Fibroblast of skin of back (primary cell): ENCODE measurements at regions not wholly inside any gene's neighbourhood (a gene's known extent, or its start where the extent isn't known, plus 50 kb on each side); places are given as distances from the start of the nearest gene placed in this dataset.

Source experiments
- DNase-seq: peaks from one replicate; pipeline ENCODE4 v3.0.0-alpha.2; 2013

DNA sequence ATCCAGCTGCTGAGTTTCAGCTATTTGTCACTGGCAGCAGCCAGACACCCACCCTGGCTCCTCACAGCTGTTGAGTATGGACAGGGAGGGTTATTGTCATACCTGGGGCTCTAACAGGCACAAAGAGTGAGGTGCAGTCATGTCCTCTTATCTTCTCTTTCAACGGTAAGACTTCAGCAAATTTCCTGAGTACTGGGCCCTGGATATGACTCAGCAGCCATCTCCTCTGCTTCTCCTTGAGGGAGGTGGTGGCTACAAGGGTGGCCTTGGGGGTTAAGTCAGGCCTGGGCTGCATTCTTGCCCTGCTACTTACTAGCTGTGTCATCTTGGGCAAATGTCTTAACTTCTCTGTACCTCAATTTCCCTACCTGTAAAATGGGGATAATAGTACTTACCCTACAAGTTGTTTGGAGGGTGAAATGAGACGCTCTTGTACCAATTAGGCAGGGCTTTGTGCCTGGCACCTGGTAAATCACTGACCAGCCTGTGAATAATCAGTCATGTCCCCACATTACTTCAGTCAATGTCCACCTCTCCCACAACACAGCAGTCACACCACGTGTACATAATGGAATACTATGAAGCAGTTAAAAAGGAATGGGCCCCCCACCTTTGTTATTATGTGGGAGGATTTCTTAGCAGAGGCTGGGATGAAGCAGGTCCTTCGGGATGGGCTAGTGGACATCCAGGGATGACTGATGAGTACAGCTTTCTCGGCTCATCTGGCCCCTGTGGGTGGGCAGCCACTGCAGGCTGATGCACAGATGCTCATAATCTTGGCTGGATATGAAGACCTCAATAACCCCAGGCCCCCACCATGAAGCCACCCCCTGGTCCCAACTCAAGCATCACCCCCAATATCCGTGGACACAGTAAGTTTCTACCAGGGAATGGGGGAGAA, 528.8 kb downstream of the SHQ1 start:
- peak; percentile 80 for DNase-seq

DNA sequence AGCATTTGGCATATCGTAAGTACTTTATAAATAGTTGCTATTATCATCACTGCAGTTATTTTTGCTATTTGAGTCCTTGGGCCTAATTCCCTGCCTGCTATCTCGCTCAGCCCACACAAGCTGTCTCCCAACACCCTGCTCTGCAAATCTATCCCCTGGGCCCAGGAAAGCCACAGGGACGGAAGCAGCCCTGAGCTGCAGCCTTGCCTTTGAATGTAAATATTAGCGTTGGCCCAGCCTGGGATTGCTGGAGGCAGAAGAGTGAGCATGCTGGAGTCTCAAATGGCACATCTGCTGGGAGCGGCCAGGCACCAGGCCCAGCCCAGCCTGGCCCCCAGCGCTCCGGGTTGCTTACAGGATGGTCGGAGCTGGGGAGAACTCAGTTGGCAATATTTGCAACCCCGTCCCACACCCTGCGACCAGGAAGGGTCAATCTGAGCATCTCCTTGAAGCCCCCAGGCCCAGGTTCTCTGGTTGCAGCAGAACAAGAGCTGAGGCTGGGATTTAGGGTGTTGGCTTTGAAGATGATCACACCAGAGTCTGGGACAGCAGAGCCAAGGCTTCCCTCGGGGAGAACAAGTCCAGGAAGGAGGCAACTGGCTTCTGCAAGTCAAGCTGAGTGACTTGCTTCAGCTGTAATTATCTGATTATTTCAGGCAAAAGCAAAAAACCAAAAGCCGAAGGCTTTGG, 529.6 kb downstream of the SHQ1 start:
- peak; percentile 79 for DNase-seq

DNA sequence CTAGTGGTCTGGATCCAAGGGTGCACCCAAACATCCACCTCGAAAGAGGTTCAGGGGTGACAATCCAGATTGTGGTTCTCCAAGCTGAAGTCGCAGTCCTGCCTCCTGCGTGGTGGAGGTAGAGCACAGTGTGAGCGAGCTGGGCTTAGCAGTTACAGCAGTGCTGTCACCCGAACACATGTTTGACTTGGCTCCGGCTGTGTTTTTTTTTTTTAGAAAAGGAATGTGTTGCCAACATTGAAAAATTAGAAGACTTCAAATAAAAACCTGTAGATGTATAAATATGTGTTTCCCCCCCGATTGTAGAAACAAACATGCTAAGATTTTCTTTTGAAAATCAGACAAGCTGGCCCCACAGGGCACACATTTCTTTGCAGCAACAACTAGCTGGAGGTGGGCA, 530.8 kb downstream of the SHQ1 start:
- DNase-seq = peak; percentile 69

DNA sequence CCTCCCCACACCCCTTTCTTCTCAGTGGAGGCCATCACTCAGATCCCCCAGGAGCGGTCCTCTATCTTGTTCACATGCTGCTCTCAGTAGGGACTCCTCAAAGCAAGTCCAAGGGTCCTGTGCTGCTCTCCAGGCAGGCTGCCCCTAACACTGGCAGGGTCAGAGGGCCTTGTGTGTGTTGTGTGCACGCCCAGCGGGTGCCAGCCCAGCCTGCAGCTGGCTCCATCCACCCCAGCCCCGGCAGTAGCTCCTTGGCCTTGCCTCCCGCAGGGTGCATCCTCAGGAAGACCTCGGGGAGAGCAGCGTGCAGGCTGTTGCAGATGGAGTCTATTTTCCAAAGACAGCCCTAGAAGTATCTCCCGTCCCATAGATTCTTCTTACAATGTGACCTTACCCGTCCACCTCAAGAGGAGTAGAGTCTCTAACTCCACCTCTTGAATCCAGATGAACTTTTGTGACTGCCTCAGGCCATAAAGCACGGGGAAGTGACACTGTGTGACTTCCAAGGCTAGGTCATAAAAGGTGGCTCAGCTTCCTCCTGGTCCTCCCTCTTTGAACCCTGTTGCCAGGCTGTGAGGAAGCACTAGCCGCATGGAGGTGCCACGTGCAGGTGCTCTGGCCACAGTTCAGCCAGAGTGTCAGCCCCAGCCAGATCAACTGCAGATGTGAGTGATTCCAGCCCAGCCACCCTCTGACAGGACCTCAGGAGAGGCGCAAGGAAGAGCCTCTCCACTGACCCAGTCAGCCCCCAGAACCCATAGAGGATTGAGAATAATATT, 531.6 kb downstream of the SHQ1 start:
- DNase-seq = no peak

DNA sequence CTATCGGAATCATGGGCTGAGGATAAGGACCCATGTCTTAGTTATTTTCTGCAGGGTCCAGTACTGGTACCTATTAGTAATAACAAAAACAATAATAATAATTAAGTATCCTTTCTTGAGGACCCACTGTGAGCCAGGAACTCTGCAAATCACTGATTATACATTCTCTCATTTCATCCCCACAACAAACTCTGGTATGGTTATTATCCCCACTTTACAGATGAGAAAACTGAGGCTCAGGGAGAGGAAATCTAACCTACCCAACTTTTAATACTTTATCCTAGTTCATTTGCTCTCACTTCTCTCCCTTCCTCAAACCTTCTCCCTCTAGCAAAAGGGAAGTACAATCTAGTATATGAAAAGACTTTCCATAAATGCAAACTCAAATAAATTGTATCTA, 528.4 kb upstream of the PROK2 start:
- no peak for DNase-seq

DNA sequence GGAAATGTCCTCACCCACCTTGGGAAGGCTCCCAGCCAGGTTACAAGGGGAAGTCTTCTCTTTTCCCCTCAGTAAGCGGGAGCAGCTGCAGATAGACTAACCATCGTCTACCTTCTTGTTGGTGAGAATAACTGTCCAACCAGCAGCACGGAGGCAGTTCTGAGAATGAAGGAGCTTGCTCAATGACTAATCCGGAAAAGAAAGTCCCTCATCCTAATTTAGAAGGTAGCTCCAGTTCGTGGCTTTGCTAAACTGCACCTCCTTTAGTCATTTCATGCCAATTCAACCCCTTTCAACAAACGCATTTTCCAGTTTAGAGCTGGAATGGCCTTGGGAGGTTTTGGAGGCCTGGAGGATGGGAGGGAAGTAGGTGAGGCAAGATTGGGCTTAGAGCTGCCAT, 527.4 kb upstream of the PROK2 start:
- peak; percentile 27 for DNase-seq

DNA sequence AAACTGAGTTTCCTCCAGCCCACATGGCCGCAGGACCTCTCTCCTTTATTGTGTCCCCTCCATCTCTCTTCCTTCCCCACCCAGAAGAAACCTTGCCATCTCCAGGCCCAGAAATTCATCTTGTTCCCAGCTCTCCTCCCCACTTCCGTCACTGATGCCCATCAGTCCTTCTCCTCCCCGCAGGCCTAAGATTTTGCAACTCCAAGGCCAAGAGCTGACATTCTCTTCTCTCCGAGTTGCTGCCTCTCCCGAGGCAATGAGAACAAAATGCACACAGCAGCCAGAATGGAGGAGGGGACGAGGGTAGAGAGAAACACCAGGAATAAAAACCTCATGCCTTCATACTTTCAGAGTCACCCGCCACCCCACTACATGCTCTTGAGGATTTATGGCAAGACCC, 526.5 kb upstream of the PROK2 start:
- DNase-seq = no peak

DNA sequence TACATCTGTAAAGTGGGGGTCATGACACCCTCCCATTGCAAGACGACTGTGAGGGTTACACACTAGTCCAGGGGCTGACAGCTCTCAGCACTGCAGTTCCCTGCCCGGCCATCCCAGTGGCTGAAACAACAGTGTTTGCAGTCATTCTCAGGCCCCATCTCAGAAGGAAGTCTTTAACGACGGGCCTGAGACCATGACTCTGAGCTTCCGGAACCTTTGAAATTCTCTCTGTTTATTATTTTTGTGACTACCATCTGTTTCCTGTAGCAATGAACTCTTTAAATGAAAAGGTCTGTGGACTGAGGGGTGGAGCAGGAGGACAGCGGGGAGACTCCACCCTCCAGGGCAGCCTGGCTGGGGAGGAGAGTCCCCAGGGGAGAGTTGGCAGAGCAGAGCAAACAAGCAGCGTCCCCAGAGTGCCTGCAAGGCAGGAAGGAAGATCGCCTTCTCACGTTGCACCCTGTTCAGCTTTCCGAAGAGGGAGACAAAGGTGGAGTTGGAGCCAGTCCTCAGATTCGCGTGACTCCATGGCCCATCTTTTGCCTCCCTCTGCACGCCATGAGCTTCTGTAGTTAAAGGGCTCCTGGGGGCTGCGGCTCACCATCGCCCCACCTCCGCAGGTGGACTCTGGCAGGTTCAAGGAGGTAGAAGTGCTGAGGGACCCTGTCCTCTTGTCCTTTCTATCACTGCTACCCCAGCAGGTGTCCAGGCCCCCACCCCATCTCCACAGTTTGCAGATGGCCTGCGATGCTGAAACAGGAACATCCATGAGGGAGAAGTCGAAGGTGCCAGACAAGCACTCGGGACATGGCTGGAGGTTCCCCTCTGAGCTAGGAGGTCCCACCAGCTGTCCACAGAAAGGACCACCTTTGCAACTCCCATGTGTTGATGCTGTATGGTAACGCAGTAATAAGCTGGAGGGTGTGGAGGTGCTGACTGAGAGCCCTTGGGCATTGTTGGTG, 525.8 kb upstream of the PROK2 start:
- DNase-seq = peak; percentile 94

DNA sequence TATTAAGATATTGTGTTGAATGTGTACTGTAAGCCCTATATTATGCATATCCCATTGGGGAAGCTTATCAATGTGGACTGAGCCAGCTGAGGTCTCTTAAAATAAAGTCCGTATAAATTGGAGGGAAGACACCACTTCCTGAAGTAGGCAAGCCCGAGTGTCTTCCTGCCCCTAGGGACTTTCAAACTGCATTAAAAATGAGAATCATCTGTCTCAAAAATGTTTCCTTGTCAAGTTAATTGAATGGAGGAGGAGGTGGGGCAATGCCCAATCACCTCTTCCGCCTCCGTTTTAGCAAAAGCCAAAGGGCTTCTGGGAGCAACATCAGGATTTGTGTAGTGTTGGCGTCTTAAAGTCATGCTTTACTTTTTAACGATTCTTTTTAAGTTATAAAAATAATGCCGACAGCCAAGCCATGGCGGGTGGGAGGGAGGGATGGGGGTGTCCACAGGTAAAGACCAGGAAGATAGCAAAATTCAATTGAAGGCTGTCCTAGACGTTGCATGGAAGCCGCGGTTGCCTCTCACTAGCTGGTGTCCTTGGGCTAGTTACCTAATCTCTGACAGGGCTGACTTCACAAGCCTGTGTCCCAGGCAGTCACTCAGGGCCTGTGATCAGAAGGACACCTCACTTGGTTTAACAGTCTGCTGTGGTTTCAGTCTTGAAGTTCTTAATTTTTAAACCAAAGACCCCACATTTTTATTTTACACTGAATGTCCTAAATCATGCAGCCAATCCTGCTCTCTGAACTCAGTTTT, 524.9 kb upstream of the PROK2 start:
- no peak for DNase-seq

DNA sequence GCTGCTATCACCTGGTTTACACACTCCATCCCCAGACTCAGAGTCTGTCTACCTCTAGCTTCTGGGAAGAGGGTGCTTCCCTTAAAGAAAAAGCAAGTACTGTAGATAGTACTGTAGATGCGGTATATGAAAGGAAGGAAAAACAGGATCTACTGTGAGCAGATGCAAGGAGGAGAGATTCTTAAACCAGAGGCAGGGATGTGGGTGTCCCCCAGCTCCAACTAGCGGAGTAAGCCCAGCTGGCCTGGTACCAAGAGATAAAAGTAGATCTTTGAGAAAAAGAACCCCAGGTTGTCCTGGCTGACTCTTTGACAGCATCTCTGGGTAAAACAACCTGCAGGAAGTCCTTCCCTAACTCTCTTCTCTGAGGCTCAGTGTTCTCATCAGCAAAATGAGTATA, 523.7 kb upstream of the PROK2 start:
- no peak for DNase-seq

DNA sequence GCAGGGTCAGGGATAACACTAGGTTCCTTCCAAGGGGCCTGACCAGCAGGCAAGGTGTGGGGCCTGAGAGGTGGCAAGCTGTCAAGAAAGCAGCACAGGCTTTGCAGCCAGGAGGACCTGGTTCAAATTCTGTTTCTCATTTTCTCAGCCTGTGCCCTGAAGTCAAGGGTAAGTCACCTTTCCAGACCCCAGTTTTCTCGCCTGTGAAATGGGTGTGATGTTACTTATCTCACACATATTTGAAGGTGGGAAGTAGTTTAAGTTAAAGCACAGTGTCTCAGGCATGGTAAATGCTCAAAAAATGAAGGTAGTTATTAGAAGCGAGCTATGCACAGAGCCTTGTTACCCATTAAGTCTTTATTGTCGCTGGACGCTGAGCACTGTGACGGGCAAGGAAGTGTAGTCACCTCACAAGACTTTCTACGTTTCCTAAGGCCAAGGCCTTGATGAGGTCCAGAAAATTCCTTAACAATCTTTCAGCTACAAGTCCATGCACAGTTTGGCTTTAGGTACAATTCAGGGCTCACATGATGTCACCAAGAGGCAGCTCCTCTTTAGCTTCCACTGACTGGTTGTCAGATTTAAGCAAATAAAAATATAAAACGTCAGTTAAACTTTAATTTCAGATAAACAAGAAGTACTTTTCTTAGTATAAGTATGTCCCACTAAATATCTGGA, 522.6 kb upstream of the PROK2 start:
- DNase-seq = no peak

DNA sequence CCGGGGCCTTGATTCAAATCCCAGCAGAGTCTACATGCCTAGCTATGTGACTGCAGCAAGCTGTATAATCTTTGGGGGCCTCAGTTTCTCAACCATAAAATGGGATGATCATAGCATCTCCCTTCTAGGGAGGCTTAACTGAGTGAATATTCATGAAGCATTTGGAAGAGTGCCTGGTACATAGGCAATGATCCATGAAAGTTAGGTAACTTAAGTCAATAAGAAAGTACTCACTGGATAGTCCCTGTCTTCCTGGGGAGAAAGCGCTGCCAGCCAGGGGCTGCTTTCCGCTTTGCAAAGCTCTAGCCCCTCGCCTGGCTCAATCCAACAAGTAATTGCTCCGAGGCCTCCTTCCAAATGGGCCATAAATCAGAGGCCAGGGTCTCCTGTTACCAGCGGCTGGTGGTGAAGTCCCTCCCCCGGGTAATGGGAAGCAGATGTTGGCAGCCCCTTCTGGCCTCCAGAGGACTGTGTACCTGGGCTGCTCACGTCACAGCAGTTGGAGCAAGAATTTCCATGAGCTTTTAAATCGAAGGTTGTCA, 521.9 kb upstream of the PROK2 start:
- no peak for DNase-seq

DNA sequence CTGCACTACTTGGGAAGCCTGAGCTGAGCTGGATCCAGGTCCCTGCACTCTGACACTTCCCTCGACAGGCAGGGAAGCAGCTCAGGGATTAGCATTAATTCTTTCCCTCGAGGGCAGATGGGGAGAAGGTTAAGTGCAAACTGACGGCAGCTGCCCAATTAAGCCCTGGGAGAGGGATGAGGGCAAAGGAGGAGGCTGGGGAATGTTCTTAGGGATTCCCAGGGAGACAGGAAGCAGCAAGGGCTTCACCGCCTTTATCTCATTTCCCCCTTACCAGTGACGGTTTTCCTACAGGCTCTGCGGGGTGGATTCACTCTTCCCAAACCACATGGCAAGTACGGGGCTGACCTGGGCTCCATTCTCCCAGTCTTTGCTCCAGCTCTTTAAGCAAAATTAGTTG, 519.0 kb upstream of the PROK2 start:
- no peak for DNase-seq

DNA sequence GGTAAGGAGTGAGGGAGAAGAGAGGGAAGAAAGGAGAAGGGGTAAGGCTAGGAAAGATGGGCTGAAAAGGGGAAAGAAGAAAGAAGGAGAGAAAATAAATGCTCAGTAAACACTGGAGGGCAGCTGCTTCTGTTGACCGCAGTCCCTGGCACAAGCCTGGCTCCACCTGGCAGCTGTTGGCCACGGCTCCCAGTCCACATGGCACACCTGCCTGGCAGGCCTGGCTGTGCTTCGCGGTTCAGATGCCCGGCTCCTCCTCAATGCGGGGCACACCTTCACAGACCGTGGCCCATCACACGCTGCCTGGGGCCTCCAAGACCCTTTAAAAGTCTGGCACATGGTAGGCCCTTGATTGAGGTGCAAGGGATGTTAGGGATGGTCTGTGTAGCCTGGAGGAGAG, 516.8 kb upstream of the PROK2 start:
- no peak for DNase-seq

DNA sequence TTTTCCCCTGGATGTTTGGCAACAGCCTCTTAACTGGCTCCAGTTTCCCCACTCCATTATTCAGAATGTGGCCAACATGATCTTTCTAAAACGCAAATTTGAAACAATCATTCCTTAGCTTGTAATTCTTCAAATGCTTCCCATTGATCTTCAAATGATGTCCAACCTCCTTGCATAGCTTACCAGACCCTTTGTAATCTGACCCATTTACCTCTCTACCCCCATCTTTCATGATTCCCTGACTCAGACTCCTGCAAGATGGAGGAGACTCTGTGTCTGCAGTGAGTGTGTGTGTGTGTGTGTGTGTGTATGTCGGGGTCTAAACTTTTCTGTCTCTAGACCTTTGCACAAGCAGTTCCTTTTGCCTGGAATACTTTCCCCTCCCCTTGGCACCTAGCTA, 515.7 kb upstream of the PROK2 start:
- DNase-seq = no peak

DNA sequence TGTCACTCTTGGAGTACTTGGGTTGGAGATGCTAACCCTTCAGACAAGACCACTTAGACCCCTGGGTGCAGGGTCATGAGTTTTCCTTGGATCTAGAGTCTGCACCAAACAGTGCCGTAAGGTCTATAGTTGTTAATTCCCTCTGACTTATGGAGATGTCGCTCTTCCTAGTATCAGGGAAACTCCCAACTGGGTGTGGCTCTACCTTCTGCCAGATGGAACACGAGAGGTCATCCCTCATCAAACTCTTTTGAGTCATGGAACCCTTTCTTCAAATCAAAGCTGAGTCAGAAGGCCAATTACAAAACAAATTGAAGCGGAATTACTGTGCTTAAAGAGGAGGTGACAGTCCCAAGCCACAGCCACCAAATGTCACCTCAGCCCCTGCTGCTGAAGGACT, 514.9 kb upstream of the PROK2 start:
- no peak for DNase-seq

DNA sequence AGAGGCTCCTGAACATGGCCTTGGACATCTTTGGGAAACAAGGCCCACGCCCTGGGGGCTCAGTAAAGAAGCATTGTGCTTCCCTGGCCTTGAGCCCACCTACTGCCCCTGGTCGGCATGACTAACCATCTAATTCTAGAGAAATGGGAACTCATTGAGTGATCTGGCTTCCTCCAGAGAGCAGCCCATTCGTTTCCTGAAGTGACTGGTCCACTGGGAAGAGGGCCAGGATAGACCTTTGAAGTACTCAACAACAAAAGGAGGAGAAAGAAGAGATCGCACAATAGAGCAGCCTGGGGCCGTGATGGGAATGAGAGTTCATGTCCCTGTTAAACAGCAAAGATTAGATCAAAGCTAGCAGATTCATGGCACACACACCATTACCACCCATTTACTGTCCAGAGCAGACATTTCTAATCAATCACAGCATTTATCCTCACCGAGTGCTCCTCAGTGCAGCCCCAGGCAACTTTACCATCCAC, 514.4 kb upstream of the PROK2 start:
- DNase-seq = peak; percentile 27

DNA sequence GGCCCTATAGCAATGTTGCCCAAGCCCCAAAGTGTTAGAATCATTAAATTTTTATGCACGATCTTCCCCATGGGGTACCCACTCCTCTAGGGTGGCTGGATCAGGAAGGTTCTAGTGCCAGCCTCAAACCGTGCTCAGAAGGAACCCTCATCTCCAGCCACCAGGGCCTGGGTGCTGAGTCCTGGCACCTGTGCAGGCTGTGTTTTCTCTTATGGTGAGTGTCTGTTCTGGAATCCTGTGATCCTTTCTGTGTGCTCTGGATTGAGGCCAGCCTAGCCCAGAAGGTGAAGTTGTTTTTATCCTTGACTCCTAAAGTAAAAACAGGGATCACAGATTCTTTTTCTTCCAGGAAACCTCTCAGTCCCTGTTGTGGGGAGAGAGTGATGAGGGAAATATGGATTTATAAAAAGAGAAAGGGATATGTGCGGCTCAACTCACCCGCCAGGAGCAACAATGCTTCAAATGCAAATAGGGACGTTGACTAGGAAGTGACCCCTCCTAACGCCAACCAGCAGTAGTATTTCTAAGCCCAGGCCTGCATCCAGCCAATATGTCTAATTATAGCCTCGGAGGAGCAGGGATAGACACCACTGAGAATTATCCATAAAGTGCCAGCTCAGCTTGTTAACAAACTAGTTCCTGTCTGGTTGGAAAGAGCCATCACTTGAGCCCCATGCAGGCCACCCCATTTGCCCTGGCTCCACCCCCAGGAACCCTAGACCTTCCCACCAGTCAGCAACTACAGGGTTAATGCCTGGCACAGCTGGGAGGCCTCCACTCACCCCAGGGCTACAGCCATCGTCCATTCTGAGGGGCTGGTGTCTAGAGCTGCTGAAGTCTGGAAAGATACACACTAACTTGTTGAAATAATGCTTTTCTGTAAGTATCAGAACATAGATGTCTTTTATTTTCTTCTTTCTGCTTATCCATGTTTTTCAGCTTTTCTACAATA, 513.5 kb upstream of the PROK2 start:
- no peak for DNase-seq

DNA sequence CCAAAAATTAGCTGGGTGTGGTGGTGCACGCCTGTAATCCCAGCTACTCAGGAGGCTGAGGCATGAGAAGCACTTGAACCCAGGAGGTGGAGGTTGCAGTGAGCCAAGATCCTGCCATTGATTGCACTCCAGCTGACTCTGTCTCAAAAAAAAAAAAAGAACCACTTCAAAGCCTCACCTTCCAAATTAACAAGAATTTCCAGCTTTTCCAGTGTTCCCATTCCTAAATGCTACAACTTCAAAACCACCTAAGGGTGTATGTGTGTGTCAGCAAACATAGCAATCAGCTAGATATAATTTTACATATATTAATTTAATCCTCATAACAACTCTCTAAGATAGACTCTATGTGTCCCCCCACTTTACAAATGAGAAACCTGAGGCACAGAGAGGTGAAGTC, 512.5 kb upstream of the PROK2 start:
- DNase-seq = no peak
